ENCODE measurements at regions not wholly inside any gene's neighbourhood (a gene's known extent, or its start where the extent isn't known, plus 50 kb on each side); places are given as distances from the start of the nearest gene placed in this dataset.

DNA sequence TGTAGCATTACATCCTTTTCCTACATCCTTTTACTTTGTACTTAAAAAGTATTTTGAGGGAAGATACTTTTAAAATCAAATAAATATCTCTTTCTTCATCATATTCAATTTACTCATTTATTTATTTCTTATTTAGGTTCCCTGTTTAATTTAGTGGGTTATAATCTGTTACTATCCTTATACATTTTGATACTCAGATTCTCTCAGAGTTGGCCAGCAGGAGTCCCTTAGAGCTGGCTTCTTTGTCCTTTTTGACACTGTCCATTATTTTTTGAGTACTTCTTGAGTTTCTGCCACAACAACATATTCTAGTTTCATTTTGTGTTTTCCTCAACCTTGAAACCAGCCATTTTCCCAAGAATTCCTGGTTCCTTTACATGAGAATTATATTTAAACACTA, 111.6 kb upstream of the DCBLD2 start:
- ATAC-seq = no peak
- intact Hi-C loops (cut with micrococcal nuclease) = no loop called here
- no peak for DNase-seq
- Mint-ChIP-seq H3K27me3 (peaks cover 2% of the 10 kb centered on the region), H3K4me1 (ENCODE audit: low read depth) (no peaks in the 10 kb centered on the region), H3K9me3 (no peaks in the 10 kb centered on the region), H3K36me3 (ENCODE audit: low read depth) (no peaks in the 10 kb centered on the region), H3K4me3 (no peak overlapping the region), H3K27ac (no peak overlapping the region)
- TF ChIP-seq, protein P1, sequence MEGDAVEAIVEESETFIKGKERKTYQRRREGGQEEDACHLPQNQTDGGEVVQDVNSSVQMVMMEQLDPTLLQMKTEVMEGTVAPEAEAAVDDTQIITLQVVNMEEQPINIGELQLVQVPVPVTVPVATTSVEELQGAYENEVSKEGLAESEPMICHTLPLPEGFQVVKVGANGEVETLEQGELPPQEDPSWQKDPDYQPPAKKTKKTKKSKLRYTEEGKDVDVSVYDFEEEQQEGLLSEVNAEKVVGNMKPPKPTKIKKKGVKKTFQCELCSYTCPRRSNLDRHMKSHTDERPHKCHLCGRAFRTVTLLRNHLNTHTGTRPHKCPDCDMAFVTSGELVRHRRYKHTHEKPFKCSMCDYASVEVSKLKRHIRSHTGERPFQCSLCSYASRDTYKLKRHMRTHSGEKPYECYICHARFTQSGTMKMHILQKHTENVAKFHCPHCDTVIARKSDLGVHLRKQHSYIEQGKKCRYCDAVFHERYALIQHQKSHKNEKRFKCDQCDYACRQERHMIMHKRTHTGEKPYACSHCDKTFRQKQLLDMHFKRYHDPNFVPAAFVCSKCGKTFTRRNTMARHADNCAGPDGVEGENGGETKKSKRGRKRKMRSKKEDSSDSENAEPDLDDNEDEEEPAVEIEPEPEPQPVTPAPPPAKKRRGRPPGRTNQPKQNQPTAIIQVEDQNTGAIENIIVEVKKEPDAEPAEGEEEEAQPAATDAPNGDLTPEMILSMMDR (IDR thresholded peaks at IDR 0.05) = no peak
- POLR2A ChIA-PET = interaction anchor here (0.5 kb wide), 1 partner anchor 560 kb away, joined by 3 read pairs; no protein-coding TSS in a partner anchor
- CTCF ChIA-PET = no interaction called here

DNA sequence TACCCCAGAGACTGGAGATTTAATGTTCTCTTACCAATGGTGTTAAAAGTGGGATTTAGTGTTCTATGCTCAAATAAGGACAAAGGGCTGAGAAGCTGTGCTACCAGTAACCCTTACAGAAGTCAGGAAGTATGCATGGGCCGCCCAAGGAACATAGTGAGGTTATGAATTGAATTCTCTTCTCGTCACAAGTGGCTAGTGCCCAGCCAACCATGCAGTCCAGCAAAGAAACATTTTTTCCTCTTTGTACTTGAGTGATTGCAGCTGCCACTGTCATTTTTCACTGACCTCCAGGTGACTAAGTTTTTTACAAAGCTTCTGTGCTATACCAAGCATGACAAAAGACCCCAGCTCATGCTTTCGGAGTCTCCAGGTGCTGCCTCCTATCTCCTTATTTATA, 110.6 kb upstream of the DCBLD2 start:
- POLR2A ChIA-PET = no interaction called here
- ATAC-seq (no peak), DNase-seq (no peak)
- Mint-ChIP-seq H3K4me1 (ENCODE audit: low read depth) (no peaks in the 10 kb centered on the region), H3K9me3 (no peaks in the 10 kb centered on the region), H3K27me3 (peaks cover 4% of the 10 kb centered on the region), H3K36me3 (ENCODE audit: low read depth) (no peaks in the 10 kb centered on the region), H3K4me3 (no peak overlapping the region), H3K27ac (no peak overlapping the region)
- CTCF ChIA-PET = interaction anchor here (1.3 kb wide), 1 partner anchor 18 kb away, joined by 3 read pairs; no protein-coding TSS in a partner anchor
- TF ChIP-seq, protein P1 (IDR thresholded peaks at IDR 0.05) = no peak
- intact Hi-C loops (cut with micrococcal nuclease) = no loop called here

DNA sequence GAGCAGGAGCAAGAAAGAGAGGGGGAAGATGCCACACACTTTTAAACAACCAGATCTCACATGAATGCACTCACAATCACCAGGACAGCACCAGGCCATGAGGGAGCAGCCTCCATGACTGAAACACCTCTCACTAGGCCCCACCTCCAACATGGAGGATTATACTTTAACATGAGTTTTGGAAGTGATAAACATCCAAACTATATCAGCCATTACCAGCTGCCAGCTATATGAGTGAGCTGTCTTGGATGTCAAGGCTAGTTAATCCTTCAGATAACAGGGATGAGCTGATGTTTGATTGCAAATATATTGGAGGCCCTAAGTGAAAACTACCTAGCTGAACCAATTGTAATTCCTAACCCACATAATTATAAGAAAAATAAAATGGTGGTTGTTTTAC, 108.4 kb upstream of the DCBLD2 start:
- ATAC-seq (no peak), DNase-seq (no peak)
- TF ChIP-seq, protein P1 (IDR thresholded peaks at IDR 0.05) = no peak
- no peaks in the 10 kb centered on the region for H3K36me3 Mint-ChIP-seq (ENCODE audit: low read depth)
- ChIA-PET CTCF (no interaction called here), POLR2A (no interaction called here)
- peaks cover 4% of the 10 kb centered on the region for H3K27me3 Mint-ChIP-seq
- no peak overlapping the region for H3K4me3 Mint-ChIP-seq
- intact Hi-C loops (cut with micrococcal nuclease) = no loop called here
- H3K27ac Mint-ChIP-seq = no peak overlapping the region
- no peaks in the 10 kb centered on the region for H3K4me1 Mint-ChIP-seq (ENCODE audit: low read depth)
- H3K9me3 Mint-ChIP-seq = no peaks in the 10 kb centered on the region

DNA sequence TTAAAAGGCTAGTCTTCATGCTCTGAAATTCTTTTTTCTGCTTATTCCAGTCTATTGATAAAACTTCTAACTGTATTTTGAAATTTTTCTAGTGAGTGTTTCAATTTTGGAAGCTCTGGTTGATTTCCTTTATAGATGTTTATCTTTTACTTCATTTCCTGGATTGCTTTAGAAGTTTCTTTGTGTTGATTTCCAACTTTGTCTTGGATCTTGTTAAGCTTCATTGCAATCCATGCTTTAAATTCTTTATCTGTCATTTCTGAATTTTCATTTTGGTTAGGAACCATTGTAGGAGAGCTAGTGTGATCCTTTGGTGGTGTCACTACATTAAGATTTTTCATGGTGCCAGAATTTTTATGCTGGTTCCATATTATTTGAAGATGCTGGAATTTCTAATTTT, 105.2 kb upstream of the DCBLD2 start:
- ChIA-PET POLR2A (no interaction called here), CTCF (interaction anchor here (0.9 kb wide), 1 partner anchor 17 kb away, joined by 4 read pairs; no protein-coding TSS in a partner anchor)
- DNase-seq (no peak), ATAC-seq (no peak)
- Mint-ChIP-seq H3K9me3 (no peaks in the 10 kb centered on the region), H3K4me3 (no peak overlapping the region), H3K36me3 (ENCODE audit: low read depth) (no peaks in the 10 kb centered on the region), H3K27ac (no peak overlapping the region), H3K4me1 (ENCODE audit: low read depth) (no peaks in the 10 kb centered on the region), H3K27me3 (peaks cover 4% of the 10 kb centered on the region)
- TF ChIP-seq, protein P1 (IDR thresholded peaks at IDR 0.05) = no peak
- intact Hi-C loops (cut with micrococcal nuclease) = no loop called here

DNA sequence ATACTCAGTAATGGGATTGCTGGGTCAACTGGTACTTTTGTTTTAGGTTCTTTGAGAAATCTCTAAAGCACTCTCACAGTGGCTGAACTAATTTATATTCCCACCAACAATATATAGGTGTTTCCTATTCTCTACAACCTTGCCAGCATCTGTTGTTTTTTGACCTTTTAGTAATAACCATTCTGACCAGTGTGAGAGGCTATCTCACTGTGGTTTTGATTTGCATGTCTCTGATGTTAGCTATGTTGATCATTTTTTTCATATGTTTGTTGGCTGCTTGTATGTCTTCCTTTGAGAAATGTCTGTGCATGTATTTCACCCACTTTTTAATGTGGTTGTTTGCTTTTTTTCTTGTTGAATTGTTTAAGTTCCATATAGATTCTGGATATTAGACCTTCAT, 98.2 kb upstream of the DCBLD2 start:
- POLR2A ChIA-PET = no interaction called here
- TF ChIP-seq, protein P1 (IDR thresholded peaks at IDR 0.05) = no peak
- H3K36me3 Mint-ChIP-seq (ENCODE audit: low read depth) = no peaks in the 10 kb centered on the region
- intact Hi-C loops (cut with micrococcal nuclease) = no loop called here
- no peaks in the 10 kb centered on the region for H3K4me1 Mint-ChIP-seq (ENCODE audit: low read depth)
- DNase-seq (no peak), ATAC-seq (no peak)
- no peak overlapping the region for H3K4me3 Mint-ChIP-seq
- CTCF ChIA-PET = no interaction called here
- no peaks in the 10 kb centered on the region for H3K9me3 Mint-ChIP-seq
- no peak overlapping the region for H3K27ac Mint-ChIP-seq
- H3K27me3 Mint-ChIP-seq = peaks cover 3% of the 10 kb centered on the region
